ENCODE measurements at regions not wholly inside any gene's neighbourhood (a gene's known extent, or its start where the extent isn't known, plus 50 kb on each side); places are given as distances from the start of the nearest gene placed in this dataset.

DNA sequence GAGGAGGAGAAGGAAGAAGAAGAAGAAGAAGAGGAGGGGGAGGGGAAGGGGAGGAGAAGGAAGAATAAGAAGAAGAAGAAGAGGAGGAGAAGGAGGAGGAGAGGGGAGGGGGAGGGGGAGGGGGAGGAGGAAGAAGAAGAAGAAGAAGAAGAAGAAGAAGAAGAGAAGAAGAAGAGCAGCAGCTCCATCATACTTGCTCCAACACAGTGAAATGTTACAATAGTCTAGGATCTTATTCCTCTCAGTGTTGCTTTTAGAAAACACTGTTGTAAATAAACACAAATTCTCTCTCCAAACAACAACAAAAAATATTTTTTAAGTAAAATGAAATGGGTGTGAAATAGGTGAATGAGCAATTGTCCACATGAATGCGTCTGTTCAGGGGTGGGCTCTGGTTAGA is 126.6 kb upstream of the KCNJ16 start:
- Histone ChIP-seq H3K9me3 (ENCODE audit: low read length) (no peaks in the 10 kb centered on the region), H3K4me3 (ENCODE audit: low read length) (no peak overlapping the region), H3K36me3 (ENCODE audit: insufficient read depth, low read length) (no peaks in the 10 kb centered on the region), H3K4me2 (ENCODE audit: low read length) (no peak overlapping the region), H3F3A (ENCODE audit: insufficient read depth, low read length, poor library complexity, severe bottlenecking) (no peaks in the 10 kb centered on the region), H3K9ac (ENCODE audit: low read length) (no peak overlapping the region), H2AFZ (ENCODE audit: low read depth, low read length) (no peak overlapping the region), H3K9me2 (ENCODE audit: insufficient read depth, low read length) (no peaks in the 10 kb centered on the region), H3K27me3 (ENCODE audit: insufficient read depth, low read depth, low read length) (no peaks in the 10 kb centered on the region), H3K27ac (ENCODE audit: low read length) (no peak overlapping the region), H3K79me2 (replicated peaks; ENCODE audit: insufficient read depth, low read length) (no peaks in the 10 kb centered on the region), H4K20me1 (ENCODE audit: insufficient read depth) (no peaks in the 10 kb centered on the region)
- TF ChIP-seq RAD21 (conservative IDR thresholded peaks at IDR 0.05) (no peak), EZH2 (IDR thresholded peaks at IDR 0.05; ENCODE audit: borderline replicate concordance, insufficient read depth, low read length, poor library complexity, severe bottlenecking) (no peak), SMC3 (conservative IDR thresholded peaks at IDR 0.05; ENCODE audit: poor library complexity) (no peak), TAF1 (IDR thresholded peaks at IDR 0.05; ENCODE audit: low read depth) (no peak), POLR2AphosphoS5 (IDR thresholded peaks at IDR 0.05) (no peak), EP300 (conservative IDR thresholded peaks at IDR 0.05; ENCODE audit: poor library complexity, severe bottlenecking) (no peak), MXI1 (conservative IDR thresholded peaks at IDR 0.05; ENCODE audit: poor library complexity, severe bottlenecking) (no peak)
- TF ChIP-seq, protein P1, sequence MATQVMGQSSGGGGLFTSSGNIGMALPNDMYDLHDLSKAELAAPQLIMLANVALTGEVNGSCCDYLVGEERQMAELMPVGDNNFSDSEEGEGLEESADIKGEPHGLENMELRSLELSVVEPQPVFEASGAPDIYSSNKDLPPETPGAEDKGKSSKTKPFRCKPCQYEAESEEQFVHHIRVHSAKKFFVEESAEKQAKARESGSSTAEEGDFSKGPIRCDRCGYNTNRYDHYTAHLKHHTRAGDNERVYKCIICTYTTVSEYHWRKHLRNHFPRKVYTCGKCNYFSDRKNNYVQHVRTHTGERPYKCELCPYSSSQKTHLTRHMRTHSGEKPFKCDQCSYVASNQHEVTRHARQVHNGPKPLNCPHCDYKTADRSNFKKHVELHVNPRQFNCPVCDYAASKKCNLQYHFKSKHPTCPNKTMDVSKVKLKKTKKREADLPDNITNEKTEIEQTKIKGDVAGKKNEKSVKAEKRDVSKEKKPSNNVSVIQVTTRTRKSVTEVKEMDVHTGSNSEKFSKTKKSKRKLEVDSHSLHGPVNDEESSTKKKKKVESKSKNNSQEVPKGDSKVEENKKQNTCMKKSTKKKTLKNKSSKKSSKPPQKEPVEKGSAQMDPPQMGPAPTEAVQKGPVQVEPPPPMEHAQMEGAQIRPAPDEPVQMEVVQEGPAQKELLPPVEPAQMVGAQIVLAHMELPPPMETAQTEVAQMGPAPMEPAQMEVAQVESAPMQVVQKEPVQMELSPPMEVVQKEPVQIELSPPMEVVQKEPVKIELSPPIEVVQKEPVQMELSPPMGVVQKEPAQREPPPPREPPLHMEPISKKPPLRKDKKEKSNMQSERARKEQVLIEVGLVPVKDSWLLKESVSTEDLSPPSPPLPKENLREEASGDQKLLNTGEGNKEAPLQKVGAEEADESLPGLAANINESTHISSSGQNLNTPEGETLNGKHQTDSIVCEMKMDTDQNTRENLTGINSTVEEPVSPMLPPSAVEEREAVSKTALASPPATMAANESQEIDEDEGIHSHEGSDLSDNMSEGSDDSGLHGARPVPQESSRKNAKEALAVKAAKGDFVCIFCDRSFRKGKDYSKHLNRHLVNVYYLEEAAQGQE (IDR thresholded peaks at IDR 0.05; ENCODE audit: borderline replicate concordance) = no peak
- TF ChIP-seq, protein P2, sequence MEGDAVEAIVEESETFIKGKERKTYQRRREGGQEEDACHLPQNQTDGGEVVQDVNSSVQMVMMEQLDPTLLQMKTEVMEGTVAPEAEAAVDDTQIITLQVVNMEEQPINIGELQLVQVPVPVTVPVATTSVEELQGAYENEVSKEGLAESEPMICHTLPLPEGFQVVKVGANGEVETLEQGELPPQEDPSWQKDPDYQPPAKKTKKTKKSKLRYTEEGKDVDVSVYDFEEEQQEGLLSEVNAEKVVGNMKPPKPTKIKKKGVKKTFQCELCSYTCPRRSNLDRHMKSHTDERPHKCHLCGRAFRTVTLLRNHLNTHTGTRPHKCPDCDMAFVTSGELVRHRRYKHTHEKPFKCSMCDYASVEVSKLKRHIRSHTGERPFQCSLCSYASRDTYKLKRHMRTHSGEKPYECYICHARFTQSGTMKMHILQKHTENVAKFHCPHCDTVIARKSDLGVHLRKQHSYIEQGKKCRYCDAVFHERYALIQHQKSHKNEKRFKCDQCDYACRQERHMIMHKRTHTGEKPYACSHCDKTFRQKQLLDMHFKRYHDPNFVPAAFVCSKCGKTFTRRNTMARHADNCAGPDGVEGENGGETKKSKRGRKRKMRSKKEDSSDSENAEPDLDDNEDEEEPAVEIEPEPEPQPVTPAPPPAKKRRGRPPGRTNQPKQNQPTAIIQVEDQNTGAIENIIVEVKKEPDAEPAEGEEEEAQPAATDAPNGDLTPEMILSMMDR (IDR thresholded peaks at IDR 0.05; ENCODE audit: poor library complexity, severe bottlenecking) = no peak

DNA sequence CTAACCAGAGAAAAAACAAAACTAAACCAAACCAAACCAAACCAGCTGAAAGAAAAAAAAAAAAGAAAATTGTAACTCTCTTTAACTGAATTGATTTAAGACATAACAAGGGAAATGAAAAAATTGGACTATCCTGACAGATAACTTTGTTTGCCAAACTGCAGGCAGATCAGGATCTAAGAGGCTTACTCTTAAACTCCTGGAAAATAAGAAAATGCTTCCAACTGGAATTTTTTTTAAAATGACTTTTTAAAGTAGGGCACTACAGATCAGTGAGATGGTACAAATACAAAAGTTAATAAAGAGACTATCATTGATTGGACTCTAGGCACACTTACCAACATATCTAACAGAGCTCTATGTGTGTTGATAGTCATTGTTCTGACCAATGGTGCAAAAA is 125.5 kb upstream of the KCNJ16 start:
- Histone ChIP-seq H3K27me3 (ENCODE audit: insufficient read depth, low read depth, low read length) (no peaks in the 10 kb centered on the region), H3K9ac (ENCODE audit: low read length) (no peak overlapping the region), H3K36me3 (ENCODE audit: insufficient read depth, low read length) (no peaks in the 10 kb centered on the region), H3K4me3 (ENCODE audit: low read length) (no peak overlapping the region), H3K27ac (ENCODE audit: low read length) (no peak overlapping the region), H3K9me2 (ENCODE audit: insufficient read depth, low read length) (no peaks in the 10 kb centered on the region), H4K20me1 (ENCODE audit: insufficient read depth) (no peaks in the 10 kb centered on the region), H3F3A (ENCODE audit: insufficient read depth, low read length, poor library complexity, severe bottlenecking) (no peaks in the 10 kb centered on the region), H3K4me2 (ENCODE audit: low read length) (no peak overlapping the region), H3K9me3 (ENCODE audit: low read length) (no peaks in the 10 kb centered on the region), H2AFZ (ENCODE audit: low read depth, low read length) (no peak overlapping the region), H3K79me2 (replicated peaks; ENCODE audit: insufficient read depth, low read length) (no peaks in the 10 kb centered on the region)
- TF ChIP-seq, protein P1 (IDR thresholded peaks at IDR 0.05; ENCODE audit: borderline replicate concordance) = no peak
- no peak for TF ChIP-seq SMC3 (conservative IDR thresholded peaks at IDR 0.05; ENCODE audit: poor library complexity)
- no peak for TF ChIP-seq MXI1 (conservative IDR thresholded peaks at IDR 0.05; ENCODE audit: poor library complexity, severe bottlenecking)
- TF ChIP-seq EZH2 (IDR thresholded peaks at IDR 0.05; ENCODE audit: borderline replicate concordance, insufficient read depth, low read length, poor library complexity, severe bottlenecking) = no peak
- TF ChIP-seq TAF1 (IDR thresholded peaks at IDR 0.05; ENCODE audit: low read depth) = no peak
- TF ChIP-seq POLR2AphosphoS5 (IDR thresholded peaks at IDR 0.05) = no peak
- TF ChIP-seq EP300 (conservative IDR thresholded peaks at IDR 0.05; ENCODE audit: poor library complexity, severe bottlenecking) = no peak
- TF ChIP-seq, protein P2 (IDR thresholded peaks at IDR 0.05; ENCODE audit: poor library complexity, severe bottlenecking) = no peak
- no peak for TF ChIP-seq RAD21 (conservative IDR thresholded peaks at IDR 0.05)
